ENCODE measurements at regions not wholly inside any gene's neighbourhood (a gene's known extent, or its start where the extent isn't known, plus 50 kb on each side); places are given as distances from the start of the nearest gene placed in this dataset.
A peak's percentile ranks its signal among the peaks of the same experiment; 100 is the strongest.

DNA sequence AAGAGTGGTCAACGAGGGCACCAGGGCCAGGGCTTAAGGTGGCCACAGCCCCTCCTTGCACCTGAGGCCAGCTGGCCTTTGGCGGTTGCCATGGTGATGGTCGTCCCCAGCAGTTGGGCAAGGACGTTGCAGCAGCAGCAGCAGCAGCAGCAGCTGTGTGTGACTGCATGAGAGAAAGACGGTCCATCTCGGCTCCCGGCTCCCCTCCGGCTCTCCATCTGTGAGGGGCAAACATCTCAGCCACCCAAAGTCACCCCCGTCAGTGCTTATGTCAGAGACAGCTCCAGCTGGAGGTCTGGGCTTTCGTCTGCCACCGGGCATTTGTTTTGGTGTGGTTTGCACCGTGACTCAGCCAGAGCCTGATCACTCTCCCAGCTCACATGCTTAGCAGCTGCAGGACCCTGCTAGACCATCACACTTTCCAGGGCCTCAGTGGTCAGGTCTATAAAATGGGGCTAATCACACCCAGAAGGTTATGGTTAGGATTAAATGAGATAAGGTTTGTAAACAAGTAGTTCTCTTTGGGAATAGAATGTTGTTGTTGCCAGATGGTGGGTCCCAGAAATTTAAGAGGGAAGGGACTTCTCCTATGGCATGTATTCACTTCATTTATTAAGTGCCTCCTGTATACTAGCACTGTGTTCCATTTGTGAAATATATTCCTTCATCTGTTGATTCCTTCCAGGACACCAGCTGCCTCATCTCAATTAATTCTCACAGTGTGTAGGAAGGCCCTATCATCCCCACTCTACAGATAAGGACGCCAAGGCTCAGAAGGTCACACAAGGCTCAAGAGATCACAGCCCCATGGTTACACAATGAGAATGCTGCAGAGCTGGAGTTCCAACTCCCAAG lies 212.6 kb upstream of the LHX5 start:
- DNase-seq, result no peak

DNA sequence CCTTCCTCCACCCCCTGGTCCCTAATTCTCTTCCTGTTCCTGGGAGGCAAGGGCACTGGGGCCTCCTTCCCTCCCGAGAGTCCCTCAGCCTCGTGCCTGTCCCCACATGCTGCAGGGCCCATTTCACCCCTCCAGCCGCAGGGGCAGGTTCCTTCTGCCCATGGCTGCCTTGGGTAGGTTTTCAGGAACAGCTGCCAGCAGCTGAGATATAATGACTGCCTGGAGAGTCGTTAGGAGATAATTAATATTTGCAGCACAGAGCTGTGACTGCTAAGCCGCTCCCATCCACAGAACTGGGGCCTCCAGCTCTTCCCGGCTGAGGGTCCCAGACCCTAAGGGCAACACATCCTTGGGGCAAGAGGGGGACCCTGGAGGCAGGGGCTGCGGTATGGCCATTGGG lies 211.9 kb upstream of the LHX5 start:
- DNase-seq, result no peak

DNA sequence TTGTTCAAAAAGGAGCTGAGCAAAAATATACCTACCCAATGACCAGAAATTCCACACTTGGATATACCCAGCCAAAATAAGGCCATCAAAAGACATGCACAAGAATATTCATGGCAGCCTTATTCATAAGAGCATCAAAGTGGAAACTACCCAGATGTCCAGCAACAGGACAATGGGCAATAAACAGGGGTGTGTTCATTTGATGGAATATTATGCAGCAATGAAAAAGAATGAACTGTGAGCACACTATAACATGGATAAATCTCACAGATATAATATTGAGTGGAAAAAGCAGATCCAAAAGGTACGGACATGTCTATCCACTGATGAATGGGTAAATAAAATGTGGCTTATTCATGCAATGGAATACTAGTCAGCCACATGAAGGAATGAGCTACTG lies 209.2 kb upstream of the LHX5 start:
- no peak for DNase-seq

DNA sequence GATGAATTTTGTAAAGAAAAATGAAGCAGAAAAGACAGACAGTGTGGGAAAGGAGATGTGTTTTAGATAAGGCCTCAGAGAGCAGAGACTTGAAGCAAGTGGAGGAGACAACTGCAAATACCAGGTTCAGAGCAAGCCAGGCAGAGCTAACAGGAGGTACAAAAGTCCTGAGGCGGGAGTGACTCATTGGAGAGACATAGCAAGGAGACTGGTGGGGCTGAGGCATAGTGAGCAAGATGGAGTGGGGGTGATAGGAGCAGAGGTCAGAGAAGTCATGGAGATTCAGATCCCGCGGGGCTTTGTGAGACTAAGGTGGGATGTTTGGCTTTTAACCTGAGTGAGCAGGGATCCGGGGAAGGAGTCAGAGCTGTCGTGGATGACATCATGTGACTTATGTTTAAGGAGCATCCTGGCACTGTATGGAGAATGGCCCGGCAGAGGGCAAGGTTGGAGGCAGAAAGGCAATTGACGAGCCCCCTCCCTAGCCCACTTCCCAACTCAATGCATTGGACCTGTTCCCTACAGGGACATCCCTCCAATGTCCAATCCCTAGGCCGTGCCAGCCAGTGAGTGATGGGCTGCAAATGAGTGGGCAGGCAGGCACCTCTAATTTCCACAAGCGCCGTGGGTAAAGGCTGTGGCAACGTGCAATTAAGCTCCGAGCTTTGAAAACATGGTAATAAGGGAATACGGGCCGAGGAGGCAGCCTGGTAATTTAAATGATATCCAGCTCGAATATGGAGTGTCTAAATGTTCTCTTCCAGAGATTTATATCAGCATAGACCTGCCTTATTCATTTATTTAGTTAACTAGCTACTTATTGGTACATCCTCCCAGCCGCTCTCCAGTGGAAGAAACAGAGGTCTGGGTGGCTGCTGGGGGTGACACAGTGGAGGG lies 206.8 kb upstream of the LHX5 start:
- no peak for DNase-seq

DNA sequence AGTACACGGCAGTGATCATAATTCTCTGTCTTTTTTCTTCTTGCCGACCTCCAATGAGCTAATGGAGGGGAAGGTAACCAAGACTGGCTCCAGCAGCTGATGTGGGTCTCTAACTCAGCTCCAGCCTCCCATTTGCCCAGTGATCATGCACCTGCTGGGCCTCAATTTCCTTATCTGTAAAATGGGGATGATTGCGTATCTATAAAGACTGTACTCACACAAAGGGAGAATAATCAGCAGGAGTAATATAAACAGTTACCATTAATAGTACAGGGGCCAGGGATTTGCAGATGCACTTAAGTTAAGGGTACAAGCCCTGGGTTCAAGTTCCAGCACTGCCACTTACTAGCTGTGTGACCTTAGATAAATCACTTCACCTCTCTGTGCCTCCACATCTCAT lies 204.9 kb upstream of the LHX5 start:
- no peak for DNase-seq

DNA sequence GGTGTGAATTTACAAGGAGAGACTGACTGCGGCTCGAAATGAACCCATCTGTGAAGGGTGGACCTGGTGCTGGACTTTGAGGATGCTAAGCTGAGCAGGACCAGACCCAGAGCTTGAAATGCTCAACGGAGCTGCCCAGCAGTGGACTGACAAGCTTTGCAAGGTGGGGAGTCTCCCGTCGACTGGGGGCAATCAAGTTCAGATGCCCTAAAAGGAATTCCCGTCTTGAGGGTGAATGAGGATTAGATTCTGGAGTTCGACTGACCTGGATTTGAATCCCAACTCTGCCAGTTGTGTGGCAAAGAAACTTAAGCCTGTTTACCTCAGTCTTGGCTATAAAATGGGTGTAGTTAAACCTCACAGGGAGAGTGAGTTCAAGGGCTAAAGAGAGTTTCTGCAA lies 204.4 kb upstream of the LHX5 start:
- DNase-seq, result no peak

DNA sequence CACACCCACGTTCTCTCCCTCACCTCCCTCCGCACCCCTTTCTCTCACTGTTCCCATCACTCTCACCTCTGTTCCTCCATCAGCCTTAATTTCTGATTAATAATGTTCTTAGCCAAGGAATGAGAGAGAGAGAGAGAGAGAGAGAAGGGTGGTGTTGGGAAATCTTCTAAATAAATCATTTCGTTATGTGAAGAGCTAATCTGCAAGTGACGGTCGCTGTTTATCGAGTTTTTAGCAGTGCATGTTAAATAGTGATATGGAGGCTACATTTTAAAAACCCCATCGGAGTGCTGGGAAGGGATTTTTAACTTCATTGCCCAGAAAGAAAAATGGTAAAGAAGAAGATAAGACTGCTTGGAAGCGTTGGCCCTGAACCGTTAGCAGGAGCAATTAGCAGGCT lies 203.3 kb upstream of the LHX5 start:
- no peak for DNase-seq

DNA sequence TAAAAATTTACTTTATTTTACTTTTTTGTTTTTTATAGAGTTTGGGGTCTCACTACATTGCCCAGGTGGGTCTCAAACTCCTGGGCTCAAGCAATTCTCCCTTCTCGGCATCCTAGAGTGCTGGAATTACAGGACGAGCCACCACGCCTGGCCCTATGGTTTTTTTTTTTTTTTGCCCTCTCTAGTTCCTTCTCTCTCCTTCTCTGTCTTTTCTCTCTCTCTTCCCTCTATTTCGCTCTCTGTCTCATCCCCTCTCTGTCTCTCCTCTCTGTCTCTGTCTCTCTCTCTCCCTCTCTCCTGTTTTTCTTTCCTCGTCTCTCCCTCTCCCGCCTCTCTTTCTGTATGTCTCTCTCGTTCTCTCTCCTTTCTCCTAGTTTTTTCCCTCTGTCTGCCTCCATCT lies 202.6 kb upstream of the LHX5 start:
- no peak for DNase-seq

DNA sequence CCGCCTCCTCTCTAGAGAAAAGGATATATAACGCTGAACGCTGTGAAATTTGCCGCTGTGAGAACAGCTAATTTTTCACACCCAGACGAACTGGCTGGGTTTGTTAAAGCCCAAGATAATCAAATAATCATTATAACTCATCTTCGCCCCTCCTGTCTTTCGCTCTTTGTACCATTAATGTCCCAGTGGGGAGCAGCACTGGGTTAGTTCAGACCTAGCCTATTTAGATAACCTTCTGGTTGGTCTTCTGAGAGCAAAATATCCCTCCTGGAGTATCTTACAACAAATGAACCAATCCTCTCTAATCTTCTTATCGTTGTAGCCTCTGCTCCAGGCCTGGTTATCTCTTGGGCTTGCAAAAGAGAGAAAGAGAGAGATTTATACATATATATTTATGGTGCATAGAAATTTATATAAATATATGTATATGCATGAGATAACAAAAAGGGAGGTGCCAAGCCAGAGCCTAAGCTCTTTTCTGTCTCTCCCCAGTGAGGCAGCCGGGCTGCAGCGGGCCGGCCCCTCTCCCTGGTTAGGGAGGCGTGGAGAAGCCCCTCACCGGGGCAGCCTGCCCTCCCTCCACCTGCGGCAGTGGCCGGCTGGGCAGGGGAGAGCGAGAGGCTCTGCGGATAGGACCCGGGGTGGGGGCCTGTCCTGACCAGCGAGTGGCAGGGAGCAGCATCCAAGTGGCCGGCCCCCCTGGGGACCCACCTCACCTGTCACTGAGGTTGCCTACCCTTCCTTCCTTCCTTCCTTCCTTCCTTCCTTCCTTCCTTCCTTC lies 202.0 kb upstream of the LHX5 start:
- DNase-seq, result no peak

DNA sequence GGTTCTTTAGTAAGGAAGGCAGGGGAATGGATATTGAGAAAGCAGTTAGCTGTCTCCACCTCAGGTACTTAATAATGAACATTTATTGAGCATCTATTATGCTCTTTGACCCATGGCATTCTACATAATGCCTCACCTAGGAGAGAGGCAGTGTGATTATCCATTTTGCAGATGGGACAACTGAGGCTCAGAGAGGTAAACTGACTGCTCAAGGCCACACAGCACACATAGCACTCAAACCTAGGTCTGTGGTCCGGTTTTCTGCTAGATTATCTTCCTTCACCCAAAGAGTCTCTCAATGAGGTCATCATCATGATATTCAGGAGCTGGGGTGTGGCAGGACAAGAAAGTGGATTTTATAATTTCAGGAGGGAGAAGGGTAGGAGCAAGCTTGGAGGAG lies 199.1 kb upstream of the LHX5 start:
- no peak for DNase-seq

DNA sequence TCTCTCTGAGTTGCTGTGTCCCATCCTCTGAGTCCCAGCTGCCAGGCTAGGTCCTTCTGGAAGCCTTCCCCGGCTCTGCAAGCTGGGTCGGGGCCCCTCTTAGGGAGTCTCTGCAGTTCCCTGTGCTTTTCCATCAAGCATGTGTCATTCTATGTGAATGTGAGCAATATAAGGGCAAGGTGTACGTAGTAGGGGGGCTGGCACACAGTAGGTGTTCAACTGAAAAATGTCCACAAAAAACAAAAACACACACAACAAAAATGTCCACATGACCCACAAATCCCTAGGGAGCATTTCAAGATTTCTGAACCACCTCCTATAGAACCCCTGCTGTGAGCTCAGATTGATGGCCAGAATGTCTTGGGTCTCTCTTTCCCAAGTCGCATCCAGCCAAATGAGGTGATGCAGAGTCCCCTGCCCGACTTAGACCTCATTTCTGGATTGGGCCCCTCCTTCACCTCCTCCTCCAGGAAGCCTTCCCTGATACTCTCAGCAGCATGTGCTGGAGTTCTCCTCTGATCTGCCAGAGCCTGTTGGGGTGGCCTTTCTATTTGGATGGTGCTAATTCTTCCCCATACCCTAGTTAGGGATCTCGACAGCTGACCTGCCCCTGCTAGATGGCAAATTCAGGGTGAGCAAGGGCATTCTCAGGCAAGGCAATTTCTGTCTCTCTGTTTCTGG lies 196.1 kb upstream of the LHX5 start:
- DNase-seq, result no peak

DNA sequence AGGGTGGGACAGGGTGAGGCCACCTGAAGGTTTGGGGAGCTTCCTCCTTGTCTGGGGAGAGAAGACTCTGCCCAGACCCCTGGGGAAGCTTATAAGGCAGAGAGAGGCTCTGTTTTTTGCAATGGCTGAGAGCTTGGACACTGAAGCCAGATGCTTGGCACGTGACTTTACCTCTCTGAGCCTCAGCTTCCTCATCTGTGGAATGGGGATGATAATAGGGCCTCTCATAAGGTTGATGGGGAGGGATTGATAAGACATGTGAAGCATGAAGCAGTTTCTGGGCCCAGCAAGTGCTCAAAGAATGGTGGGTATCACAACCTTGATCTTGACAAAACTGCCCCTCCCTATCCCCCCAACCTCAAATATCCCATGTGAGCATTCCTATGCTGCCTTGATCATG lies 195.4 kb upstream of the LHX5 start:
- DNase-seq, result no peak

DNA sequence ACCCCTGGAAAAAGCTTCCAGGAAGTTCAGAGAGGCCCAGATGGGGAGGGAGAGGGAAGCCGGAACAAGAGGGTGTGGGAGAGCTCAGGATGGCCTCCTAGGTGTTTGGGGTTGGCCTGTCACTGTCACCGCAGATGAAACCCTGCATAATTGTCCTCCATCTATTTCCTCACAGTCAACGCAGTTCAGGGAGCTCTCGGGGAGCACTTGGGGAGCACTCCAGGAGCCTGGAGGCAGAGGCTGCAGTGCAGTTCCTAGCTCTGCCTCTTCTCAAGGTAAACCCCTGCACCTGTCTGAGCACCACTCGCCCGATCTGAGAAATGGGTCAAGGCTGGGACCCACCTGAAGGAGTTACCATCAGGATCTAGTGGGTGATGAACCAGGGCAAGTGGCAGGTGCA lies 194.6 kb upstream of the LHX5 start:
- DNase-seq, result no peak

DNA sequence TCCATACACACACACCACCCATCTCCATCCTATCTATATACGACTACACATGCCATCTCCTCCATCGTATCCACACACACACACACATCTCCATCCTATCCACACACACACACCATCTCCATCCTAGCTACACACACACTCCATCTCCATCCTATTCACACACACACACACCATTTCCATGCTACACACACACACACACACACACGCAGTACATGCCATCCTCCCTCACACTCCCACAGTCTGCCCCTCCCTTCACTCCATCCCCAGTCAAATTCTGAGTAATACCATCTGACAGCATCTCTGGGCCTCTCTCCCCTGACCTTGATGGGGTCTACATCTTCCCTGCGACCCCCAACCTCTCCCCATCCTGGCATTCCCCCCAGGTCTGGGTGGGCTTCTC lies 193.8 kb upstream of the LHX5 start:
- DNase-seq, result no peak

DNA sequence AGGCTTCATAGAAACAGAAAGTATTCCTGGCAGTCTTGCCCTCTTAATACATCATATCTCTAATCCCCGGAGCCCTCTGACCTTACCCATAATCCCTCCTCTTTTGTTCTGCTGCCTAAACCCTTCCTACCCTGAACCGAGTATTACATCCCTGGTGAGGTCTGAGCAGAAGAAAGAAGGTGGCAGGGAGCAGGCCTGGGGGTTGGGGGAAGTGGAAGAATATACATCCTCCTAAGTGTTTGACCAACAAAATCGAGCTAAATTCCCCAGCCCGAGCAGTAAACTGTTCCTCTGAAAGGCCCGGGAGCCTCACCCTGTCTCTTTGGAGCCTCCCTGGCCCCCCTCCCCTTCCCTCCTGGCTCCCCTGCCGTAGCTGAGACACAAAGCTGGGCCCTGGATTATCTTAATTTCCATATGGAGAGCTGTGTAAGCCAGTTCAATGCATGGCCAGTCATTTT lies 192.6 kb upstream of the LHX5 start:
- DNase-seq, result no peak

DNA sequence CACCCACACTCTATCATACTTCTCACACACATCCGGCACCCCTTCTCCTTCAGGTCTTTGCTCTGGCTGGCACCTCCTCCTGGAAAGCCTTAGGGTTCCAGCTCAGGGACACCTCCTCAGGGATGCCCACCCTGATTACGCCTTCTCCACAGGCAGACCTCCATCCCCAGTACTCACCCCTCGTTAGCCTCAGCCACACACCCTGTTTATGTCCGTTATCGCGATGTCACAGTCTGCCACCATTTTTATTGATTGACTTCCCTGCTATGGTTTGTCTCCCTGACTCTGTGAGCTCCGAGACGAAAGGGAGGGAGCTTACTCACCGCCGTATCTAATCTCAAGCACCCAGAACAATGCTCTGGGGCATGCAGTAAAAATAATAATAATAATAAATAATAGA lies 191.7 kb upstream of the LHX5 start:
- DNase-seq, result no peak

DNA sequence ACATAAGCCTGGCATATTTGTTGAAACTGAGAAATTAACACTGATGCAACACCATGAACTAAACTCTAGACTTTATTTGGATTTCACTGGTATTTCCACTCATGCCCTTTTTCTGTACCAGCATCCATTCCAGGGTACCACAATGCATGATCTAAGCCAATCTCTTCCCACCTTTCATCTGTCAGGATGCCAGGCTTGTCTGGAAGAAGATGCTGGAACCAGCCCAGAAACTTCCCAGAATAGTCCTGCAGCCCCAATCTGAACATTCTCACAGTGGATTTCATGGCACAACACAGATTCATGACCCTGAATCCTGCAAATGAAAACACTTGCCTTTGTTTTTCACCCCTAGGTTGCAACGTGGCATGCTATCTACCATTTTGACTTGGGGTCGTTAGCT lies 189.3 kb upstream of the LHX5 start:
- DNase-seq, result no peak

DNA sequence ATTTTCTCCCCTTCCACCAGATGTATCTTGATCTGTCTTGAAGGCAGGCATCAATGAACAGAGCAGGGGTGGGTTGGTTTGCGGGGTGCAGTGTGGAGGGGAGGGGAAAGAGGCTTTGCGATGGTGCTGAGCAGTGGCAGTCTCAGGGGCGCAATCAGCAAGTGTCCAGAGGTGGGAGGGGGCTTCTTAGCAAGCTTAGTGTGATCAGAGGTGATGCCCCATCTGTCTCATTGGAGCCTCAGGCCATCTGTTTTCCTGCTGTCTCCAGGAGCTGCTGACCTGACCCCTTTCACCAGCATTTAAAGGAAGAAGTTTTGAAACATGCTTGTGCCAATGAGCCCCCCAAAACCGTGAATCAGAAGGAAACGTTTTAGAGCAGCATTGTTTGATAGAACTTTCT lies 187.7 kb upstream of the LHX5 start:
- DNase-seq, result no peak

DNA sequence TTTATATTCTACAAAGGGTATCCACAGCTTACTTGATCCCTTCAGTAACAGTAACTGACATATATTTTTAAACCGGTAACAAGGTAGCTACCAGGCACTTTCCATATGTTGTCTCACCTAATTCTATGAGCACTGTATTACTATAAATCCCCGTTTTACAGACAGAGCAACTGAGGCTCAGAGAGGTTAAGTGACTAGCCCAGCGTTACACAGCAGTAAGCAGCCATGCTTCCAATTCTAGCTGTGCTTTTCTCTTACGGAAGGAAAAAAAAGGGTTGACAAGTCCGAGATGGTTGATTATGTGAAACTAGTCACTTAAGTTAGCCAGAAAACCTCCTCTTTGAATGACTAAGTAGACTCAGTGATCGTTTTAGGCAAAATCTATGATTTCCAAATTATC lies 187.3 kb upstream of the LHX5 start:
- no peak for DNase-seq

DNA sequence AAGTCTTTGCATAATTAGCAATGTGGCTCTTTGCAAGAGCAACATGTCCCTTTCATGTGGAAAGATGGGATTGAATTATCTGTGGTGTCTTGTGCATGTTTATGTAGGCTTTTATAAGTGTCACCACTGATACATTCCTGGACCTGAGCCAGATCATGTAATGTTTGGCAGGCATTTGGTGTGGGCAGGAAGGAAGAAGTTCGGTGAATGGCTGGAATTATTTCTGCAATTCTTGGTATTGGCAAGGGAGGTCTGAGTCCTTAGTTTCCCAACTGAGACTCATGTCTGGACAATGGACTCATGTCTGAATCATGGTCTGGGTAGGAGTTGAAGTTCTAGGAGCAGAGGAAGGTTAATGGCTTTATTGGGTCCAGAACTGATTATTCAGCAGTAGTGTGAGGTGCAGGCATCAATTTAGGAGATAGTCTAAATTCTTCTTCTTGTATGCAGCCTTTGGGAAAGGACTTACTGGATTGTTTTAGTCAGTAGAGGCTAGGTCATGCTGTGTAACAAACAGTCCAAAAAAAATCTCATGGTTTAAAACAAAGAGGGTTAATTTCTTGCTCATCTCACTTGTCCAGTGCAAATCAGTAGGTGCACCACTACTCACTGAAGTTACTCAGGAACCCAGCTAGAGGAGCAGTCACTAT lies 186.5 kb upstream of the LHX5 start:
- peak; percentile 20 for DNase-seq

DNA sequence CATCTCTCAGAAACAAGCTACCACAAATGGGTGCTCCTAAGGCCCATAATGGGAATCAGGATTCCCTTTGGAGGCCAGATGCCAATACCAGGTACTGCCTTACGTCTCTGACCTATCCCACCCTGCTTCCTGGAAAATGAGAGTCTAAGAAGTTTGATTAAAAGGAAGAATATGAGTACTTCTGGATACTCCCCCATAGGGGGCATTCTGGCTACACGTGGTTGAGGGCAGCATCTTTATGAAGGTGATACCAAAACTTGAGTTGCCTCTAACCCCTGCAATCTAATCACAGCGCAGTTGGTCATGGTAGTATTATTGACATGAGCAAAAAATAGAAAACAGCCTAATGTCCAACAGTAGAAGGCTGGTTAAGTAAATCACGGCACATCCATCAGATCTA lies 184.2 kb upstream of the LHX5 start:
- no peak for DNase-seq

DNA sequence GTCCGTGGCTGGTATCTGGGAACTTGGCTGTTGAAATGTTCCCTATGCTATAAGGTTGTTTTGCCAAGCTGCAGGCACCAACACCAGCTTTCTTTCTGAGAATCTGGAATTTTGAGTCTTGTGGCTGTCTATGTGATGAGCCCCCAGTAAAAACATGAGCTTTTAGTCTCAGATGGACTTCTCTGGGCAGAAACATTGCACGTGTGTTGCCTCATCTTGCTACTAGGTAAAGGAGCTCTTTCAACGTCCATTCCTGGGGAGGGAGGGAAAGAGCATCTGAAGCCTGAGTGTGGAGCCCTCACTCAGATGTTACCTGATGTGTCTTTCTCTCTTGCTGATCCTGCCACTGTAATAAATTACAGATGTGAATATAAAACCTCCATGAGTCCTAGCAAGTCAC lies 183.8 kb upstream of the LHX5 start:
- DNase-seq, result no peak
